ENCODE measurements at regions not wholly inside any gene's neighbourhood (a gene's known extent, or its start where the extent isn't known, plus 50 kb on each side); places are given as distances from the start of the nearest gene placed in this dataset.

- H3K27ac Mint-ChIP-seq = peak overlapping the region in 1 of 3 donors; percentile 64
- no peaks in the 10 kb centered on the region for H3K36me3 Mint-ChIP-seq
- DNase-seq = no peak
Measured at GRCh38 chr1:68285046-68285445, 52.7 kb upstream of the WLS start.

DNA sequence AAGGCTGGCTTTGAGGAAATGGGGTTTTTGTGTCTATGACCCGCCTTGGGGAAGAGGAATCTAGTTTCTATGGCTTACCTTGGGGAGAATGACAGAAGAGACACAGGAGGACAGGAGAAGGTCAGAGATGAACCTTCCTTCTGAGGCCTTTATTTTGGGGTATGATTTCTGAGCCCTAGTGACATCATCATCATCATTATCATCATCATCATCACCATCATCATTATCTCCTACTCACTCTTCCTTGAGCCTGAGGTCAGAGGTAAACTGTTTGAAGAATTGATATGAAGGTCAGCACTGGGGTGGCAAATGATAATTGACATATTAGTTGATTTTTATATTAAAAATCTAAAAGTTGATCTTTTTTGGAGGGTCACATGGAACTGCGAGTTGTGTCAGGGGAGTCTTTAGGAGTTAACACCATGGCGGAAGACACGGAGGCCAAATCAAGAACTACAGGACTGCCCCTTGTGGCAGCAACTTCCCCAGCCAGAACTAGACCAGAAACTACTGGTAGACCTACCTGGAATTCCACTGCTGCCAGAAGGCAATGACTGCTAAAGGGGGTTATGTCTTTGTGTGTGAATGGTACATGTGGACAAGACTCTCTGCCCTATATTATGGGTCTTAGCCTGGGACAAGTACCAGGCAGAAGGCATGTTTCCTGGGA lies 49.8 kb upstream of the WLS start:
- DNase-seq = no peak
- Mint-ChIP-seq H3K27ac (no peak overlapping the region), H3K9me3 (peaks cover 0 to 4% (median 0%) of the 10 kb centered on the region in 7 donors), H3K4me3 (no peak overlapping the region), H3K4me1 (no peaks in the 10 kb centered on the region), H3K36me3 (no peaks in the 10 kb centered on the region), H3K27me3 (no peaks in the 10 kb centered on the region)
- H3K4me3 ChIP-seq (ENCODE audit: low read depth, low read length) = no peak overlapping the region
- H3K27ac ChIP-seq (ENCODE audit: insufficient read depth, low read length, poor library complexity, severe bottlenecking) = no peak overlapping the region
- no peaks in the 10 kb centered on the region for H3K27me3 ChIP-seq (ENCODE audit: control insufficient read depth, insufficient read depth, low read length)
- H3K9me3 ChIP-seq (ENCODE audit: control insufficient read depth in 2 of 2, low read length in 2 of 2) = no peaks in the 10 kb centered on the region
- no peaks in the 10 kb centered on the region for H3K4me1 ChIP-seq (ENCODE audit: control insufficient read depth, insufficient read depth, low read length, poor library complexity, severe bottlenecking)
- no peak for ATAC-seq (ENCODE audit: low read depth in 2 of 2)
- no peaks in the 10 kb centered on the region for H3K36me3 ChIP-seq (ENCODE audit: control insufficient read depth, insufficient read depth, low read length)

More at GRCh38 chr1:68285046-68285445, 52.7 kb upstream of the WLS start:
- Mint-ChIP-seq H3K9me3 (peaks cover 0 to 4% (median 0%) of the 10 kb centered on the region in 7 donors), H3K4me3 (no peak overlapping the region), H3K4me1 (no peaks in the 10 kb centered on the region), H3K27me3 (no peaks in the 10 kb centered on the region)
- Histone ChIP-seq H3K4me1 (ENCODE audit: control insufficient read depth, insufficient read depth, low read length, poor library complexity, severe bottlenecking) (no peaks in the 10 kb centered on the region), H3K36me3 (ENCODE audit: control insufficient read depth, insufficient read depth, low read length) (no peaks in the 10 kb centered on the region), H3K4me3 (ENCODE audit: low read depth, low read length) (no peak overlapping the region), H3K9me3 (ENCODE audit: control insufficient read depth in 2 of 2, low read length in 2 of 2) (no peaks in the 10 kb centered on the region), H3K27ac (ENCODE audit: insufficient read depth, low read length, poor library complexity, severe bottlenecking) (no peak overlapping the region), H3K27me3 (ENCODE audit: control insufficient read depth, insufficient read depth, low read length) (no peaks in the 10 kb centered on the region)
- no peak for ATAC-seq (ENCODE audit: low read depth in 2 of 2)
